Fibroblast of the aortic adventitia (primary cell): ENCODE measurements at regions not wholly inside any gene's neighbourhood (a gene's known extent, or its start where the extent isn't known, plus 50 kb on each side); places are given as distances from the start of the nearest gene placed in this dataset.

ENCODE experiments used
- DNase-seq: peaks from one replicate; pipeline ENCODE4 v3.0.0-alpha.2; 2010; ENCODE audit warnings: low read depth
- H3K4me3 ChIP-seq: 2 replicates; pipeline ENCODE4 v1.5.1; 2011; ENCODE audit warnings: low read depth, mild to moderate bottlenecking, control low read depth, low read length, moderate library complexity
- CTCF ChIP-seq: IDR thresholded peaks from 2 replicates; pipeline ENCODE4 v1.5.1; 2011; ENCODE audit warnings: mild to moderate bottlenecking, low read length, control low read depth, inconsistent platforms; ENCODE audit not compliant: insufficient read depth

GRCh38 chr12:91772411-91772810 is 373.2 kb downstream of the BTG1 start:
- H3K4me3 ChIP-seq: no peak overlapping the region
- no peak for TF ChIP-seq CTCF
- no peak for DNase-seq

- no peak for TF ChIP-seq CTCF
- DNase-seq: no peak
- H3K4me3 ChIP-seq: no peak overlapping the region
Observed at GRCh38 chr12:91769736-91770135, 375.9 kb downstream of the BTG1 start.

- no peak overlapping the region for H3K4me3 ChIP-seq
- no peak for TF ChIP-seq CTCF
- DNase-seq: no peak
Observed at GRCh38 chr12:91767237-91767636, 378.4 kb downstream of the BTG1 start.

GRCh38 chr12:91766454-91766853 is 379.2 kb downstream of the BTG1 start:
- H3K4me3 ChIP-seq: no peak overlapping the region
- no peak for DNase-seq
- TF ChIP-seq CTCF: no peak

- DNase-seq: peak; percentile 9
- no peak for TF ChIP-seq CTCF
- H3K4me3 ChIP-seq: no peak overlapping the region
Observed at GRCh38 chr12:91763654-91764370, 381.8 kb downstream of the BTG1 start.

- no peak for TF ChIP-seq CTCF
- no peak for DNase-seq
Observed at GRCh38 chr12:91753649-91754048, 392.0 kb downstream of the BTG1 start.

GRCh38 chr12:91746976-91747375 is 398.7 kb downstream of the BTG1 start:
- no peak for TF ChIP-seq CTCF
- DNase-seq: no peak
- H3K4me3 ChIP-seq: no peak overlapping the region

More at GRCh38 chr12:91753649-91754048, 392.0 kb downstream of the BTG1 start:
- H3K4me3 ChIP-seq: no peak overlapping the region
